Nephron progenitor cell (in vitro differentiated cells): ENCODE measurements at regions not wholly inside any gene's neighbourhood (a gene's known extent, or its start where the extent isn't known, plus 50 kb on each side); places are given as distances from the start of the nearest gene placed in this dataset.
A peak's percentile ranks its signal among the peaks of the same experiment; 100 is the strongest.

ENCODE experiments used
- DNase-seq: peaks from one replicate; pipeline ENCODE4 v3.0.0; 2021
- H3K27ac Mint-ChIP-seq: 2 replicates; pipeline ENCODE4 v1.8.0; 2021; ENCODE audit warnings: mild to moderate bottlenecking, moderate library complexity, mixed read lengths
- H3K27me3 Mint-ChIP-seq: 2 replicates; pipeline ENCODE4 v1.8.0; 2021; ENCODE audit warnings: mild to moderate bottlenecking, low read depth, mixed read lengths; ENCODE audit not compliant: poor library complexity
- H3K36me3 Mint-ChIP-seq: 2 replicates; pipeline ENCODE4 v1.8.0; 2021; ENCODE audit warnings: low read depth, mixed read lengths
- H3K4me1 Mint-ChIP-seq: 2 replicates; pipeline ENCODE4 v1.8.0; 2021; ENCODE audit warnings: mixed read lengths
- H3K4me3 Mint-ChIP-seq: 2 replicates; pipeline ENCODE4 v1.8.0; 2021; ENCODE audit warnings: mild to moderate bottlenecking, moderate library complexity, mixed read lengths
- H3K9me3 Mint-ChIP-seq: 2 replicates; pipeline ENCODE4 v1.8.0; 2021; ENCODE audit warnings: mild to moderate bottlenecking, moderate library complexity, mixed read lengths
- TF ChIP-seq, protein P1 (sequence below): fragments of 200-600 bp; sonication (generic); IDR thresholded peaks from 2 replicates; pipeline ENCODE4 v1.5.0; 2021; ENCODE audit warnings: antibody characterized with exemption

DNA sequence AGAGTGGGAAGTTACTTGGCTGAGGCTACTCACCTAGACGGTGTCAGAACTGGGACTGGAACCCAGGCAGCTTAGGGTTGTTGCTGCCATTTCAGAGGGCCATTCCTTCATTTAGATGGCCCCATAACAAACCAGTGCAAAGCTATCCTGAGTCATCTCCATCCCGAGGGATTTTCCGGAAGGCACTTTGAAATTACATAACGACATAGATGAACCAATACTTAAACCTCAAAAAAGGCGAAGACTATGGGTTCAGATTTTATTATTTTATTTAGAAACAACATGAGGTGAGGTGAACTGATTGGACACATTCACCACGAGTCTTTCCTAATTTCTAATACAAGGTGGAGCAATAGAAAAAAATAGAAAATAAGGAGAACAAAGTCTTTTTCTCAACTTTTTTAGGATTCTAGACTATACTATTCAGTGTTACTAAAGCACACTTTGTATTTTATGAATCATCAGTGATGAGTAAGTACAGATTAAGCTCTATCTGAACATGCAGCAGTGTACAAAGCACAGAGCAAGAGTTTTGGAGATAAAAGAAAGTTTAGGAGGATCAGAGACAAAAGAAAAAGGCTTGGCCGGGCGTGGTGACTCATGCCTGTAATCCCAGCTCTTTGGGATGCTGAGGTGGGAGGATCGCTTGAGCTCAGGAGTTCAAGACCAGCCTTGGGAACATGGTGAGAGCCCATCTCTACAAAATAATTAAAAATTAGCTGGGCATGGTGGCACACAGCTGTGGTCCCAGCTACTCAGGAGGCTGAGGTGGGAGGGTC, 79.5 kb upstream of the SVIL start:
- Mint-ChIP-seq H3K27me3 (no peaks in the 10 kb centered on the region), H3K27ac (no peak overlapping the region), H3K36me3 (peaks cover 56% of the 10 kb centered on the region), H3K4me1 (peaks cover 23% of the 10 kb centered on the region), H3K4me3 (no peak overlapping the region), H3K9me3 (peaks cover 40% of the 10 kb centered on the region)
- no peak for DNase-seq
- TF ChIP-seq, protein P1, sequence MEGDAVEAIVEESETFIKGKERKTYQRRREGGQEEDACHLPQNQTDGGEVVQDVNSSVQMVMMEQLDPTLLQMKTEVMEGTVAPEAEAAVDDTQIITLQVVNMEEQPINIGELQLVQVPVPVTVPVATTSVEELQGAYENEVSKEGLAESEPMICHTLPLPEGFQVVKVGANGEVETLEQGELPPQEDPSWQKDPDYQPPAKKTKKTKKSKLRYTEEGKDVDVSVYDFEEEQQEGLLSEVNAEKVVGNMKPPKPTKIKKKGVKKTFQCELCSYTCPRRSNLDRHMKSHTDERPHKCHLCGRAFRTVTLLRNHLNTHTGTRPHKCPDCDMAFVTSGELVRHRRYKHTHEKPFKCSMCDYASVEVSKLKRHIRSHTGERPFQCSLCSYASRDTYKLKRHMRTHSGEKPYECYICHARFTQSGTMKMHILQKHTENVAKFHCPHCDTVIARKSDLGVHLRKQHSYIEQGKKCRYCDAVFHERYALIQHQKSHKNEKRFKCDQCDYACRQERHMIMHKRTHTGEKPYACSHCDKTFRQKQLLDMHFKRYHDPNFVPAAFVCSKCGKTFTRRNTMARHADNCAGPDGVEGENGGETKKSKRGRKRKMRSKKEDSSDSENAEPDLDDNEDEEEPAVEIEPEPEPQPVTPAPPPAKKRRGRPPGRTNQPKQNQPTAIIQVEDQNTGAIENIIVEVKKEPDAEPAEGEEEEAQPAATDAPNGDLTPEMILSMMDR, result no peak

DNA sequence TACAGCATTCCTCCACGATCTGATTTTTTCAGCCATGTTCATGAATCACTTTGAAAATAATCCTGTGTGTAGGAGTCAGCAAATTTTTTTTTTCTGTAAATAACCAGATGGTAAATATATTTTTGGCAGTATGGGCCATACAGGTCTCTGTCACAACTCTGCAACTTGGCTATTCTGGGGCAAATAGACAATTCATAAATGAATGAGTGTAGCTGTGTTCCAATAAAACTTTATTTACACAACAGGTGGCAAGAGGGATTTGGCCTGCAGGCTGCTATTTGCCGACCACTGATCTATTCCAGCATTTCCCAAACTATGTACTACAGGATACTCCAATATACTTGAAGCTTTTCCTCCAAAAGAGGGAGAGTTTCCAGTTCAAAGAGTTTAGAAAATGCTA, 78.7 kb upstream of the SVIL start:
- Mint-ChIP-seq H3K9me3 (peaks cover 36% of the 10 kb centered on the region), H3K4me1 (peaks cover 32% of the 10 kb centered on the region), H3K36me3 (peaks cover 53% of the 10 kb centered on the region), H3K27me3 (no peaks in the 10 kb centered on the region), H3K27ac (no peak overlapping the region), H3K4me3 (no peak overlapping the region)
- TF ChIP-seq, protein P1, result no peak
- no peak for DNase-seq

DNA sequence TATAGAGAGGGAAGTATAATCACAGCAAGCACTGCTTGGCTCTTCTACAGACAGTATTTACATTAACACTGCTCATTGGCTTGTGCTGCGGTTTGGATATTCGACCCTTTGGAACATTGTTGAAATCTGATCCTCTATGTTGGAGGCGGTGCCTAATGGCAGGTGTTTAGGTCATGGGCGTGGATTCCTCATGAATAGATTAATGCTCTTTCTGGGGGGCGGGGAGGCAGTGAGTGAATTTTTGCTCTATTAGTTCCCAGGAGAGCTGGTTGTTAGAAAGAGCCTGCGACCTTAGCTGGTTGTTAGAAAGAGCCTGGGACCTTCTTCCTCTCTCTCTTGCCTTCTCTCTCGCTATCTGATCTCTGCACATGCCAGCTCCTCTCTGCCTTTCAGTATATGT, 77.3 kb upstream of the SVIL start:
- Mint-ChIP-seq H3K9me3 (peaks cover 34% of the 10 kb centered on the region), H3K4me1 (peaks cover 33% of the 10 kb centered on the region), H3K36me3 (peaks cover 49% of the 10 kb centered on the region), H3K4me3 (no peak overlapping the region), H3K27ac (no peak overlapping the region), H3K27me3 (no peaks in the 10 kb centered on the region)
- TF ChIP-seq, protein P1, result no peak
- peak; percentile 30 for DNase-seq

DNA sequence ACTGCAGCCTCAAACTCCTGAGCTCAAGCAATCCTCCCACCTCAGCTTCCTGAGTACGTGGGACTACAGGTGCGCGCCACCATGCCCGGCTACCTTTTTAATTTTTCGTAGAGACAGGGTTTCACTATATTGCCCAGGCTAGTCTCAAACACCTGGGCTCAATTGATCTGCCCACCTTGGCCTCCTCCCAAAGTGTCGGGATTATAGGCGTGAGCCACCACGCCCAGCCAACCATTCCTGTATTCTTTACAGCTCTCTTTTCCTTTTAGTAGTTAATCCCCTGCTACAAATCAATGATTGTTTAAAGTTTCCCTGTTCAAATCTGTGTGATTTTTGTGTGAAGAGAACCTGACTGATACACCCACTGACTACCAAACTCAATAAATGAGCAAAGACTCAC, 75.4 kb upstream of the SVIL start:
- Mint-ChIP-seq H3K27me3 (no peaks in the 10 kb centered on the region), H3K27ac (no peak overlapping the region)
- TF ChIP-seq, protein P1, result no peak

DNA sequence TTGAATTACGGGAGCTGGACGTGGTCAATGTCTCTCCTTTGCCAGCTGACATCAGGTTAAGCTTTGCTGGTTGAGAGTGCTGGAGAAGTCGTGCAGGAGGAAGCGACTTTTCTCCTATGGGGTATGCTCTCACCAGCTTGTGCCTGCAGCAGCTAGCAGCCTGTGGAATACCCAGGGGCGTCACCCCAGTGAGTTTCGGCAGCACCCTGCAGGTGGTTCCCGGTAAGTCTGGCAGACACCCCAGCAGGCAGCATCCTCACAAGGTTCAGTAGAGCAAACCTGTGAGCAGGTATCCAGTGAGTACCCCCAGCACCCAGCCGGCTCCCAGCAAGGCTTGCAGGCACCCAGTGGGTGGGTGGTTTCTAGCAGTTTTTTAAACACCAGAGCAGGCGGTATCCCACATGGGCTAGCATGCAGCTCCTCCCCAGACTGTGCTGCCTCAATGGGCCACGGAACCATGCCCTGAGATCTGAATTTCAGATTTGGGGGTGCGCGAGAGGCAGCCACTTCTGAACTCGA, 74.8 kb upstream of the SVIL start:
- no peak overlapping the region for H3K4me3 Mint-ChIP-seq
- DNase-seq, result no peak
- peaks cover 53% of the 10 kb centered on the region for H3K36me3 Mint-ChIP-seq
- peaks cover 38% of the 10 kb centered on the region for H3K9me3 Mint-ChIP-seq
- peak overlapping the region; percentile 50 for H3K27ac Mint-ChIP-seq
- TF ChIP-seq, protein P1, result no peak
- H3K4me1 Mint-ChIP-seq, result peaks cover 35% of the 10 kb centered on the region
- no peaks in the 10 kb centered on the region for H3K27me3 Mint-ChIP-seq

More for the DNA sequence above, 75.4 kb upstream of the SVIL start:
- H3K36me3 Mint-ChIP-seq, result peaks cover 52% of the 10 kb centered on the region
- H3K4me3 Mint-ChIP-seq, result no peak overlapping the region
- peaks cover 38% of the 10 kb centered on the region for H3K9me3 Mint-ChIP-seq
- H3K4me1 Mint-ChIP-seq, result peaks cover 33% of the 10 kb centered on the region
- no peak for DNase-seq

DNA sequence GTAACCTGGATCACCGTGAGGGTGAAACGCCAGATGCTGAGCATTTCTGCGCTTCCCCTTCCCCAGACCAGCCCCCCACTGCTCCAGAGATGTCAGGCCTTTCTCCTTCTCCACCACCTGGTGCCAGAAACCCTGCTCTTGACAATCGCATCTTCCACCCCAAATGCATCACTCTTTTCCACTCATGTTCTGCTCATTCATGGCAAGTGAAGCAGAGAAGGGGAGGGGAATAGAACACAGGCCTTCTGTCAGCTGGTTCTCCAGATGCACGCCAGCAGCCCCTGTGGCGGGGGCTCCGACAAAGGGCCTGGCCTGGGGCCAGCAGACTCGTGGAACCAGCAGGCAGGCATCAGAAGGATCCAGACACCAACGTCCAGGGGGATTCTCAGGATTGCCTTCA, 68.5 kb upstream of the SVIL start:
- Mint-ChIP-seq H3K4me1 (peaks cover 33% of the 10 kb centered on the region), H3K4me3 (no peak overlapping the region), H3K9me3 (peaks cover 33% of the 10 kb centered on the region), H3K36me3 (peaks cover 59% of the 10 kb centered on the region), H3K27me3 (peaks cover 3% of the 10 kb centered on the region), H3K27ac (no peak overlapping the region)
- DNase-seq, result no peak
- TF ChIP-seq, protein P1, result no peak
